Activated CD4-positive, alpha-beta T cell treated with anti-CD3 and anti-CD28 coated beads, Interleukin-2, amount 10 ng/mL, durations not matched to agents 7 days and 5 days (primary cell): ENCODE measurements at regions not wholly inside any gene's neighbourhood (a gene's known extent, or its start where the extent isn't known, plus 50 kb on each side); places are given as distances from the start of the nearest gene placed in this dataset.
"Not testable (repeated sequence)": the region's sequence is repeated elsewhere in the genome, so short reads cannot be mapped to it uniquely, and the experiment has no call there.

ENCODE experiments used
- CTCF ChIA-PET: fragments of 350-600 bp; sonication (Branson Sonifier 250); formaldehyde crosslinking; loops from one replicate; lab custom pipeline; 2021; ENCODE audit warnings: antibody characterized with exemption; lab: Charles Lee
- POLR2A ChIA-PET: fragments of 350-600 bp; sonication (Branson Sonifier 250); formaldehyde crosslinking; loops from one replicate; lab custom pipeline; 2021; ENCODE audit warnings: antibody characterized with exemption; lab: Charles Lee
- DNase-seq: peaks from one replicate; pipeline ENCODE4 v3.0.0-alpha.2; 2020
- H3K27ac Mint-ChIP-seq: one replicate; pipeline ENCODE4 v1.8.0; 2021; ENCODE audit warnings: mild to moderate bottlenecking, moderate library complexity, mixed read lengths
- H3K27me3 Mint-ChIP-seq: one replicate; pipeline ENCODE4 v1.8.0; 2021; ENCODE audit warnings: mixed read lengths
- H3K36me3 Mint-ChIP-seq: one replicate; pipeline ENCODE4 v1.8.0; 2021; ENCODE audit warnings: low read depth, mixed read lengths
- H3K4me1 Mint-ChIP-seq: one replicate; pipeline ENCODE4 v1.8.0; 2021; ENCODE audit warnings: mixed read lengths
- H3K4me3 Mint-ChIP-seq: one replicate; pipeline ENCODE4 v1.8.0; 2021; ENCODE audit warnings: mild to moderate bottlenecking, moderate library complexity, mixed read lengths
- H3K9me3 Mint-ChIP-seq: one replicate; pipeline ENCODE4 v1.8.0; 2021; ENCODE audit warnings: mixed read lengths

DNA sequence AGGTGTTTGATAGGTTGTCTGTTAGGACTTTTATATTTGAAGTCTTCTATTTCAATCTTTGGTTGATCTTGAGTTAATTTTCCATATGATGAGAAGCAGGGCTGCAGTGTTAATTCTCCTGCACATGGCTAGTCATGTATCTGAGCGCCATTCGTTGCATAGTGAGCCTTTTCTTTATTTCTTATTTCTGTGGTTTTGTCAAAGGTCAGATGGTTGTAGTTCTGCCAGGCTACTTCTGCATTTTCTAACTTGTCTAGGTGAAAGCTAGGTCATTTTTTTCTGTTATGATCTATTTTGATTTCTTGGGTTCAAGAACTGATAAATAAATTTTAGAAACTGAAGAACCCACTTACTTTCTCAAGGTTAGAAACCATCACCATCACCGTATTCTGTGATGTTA is 56.7 kb downstream of the CCDC74A start:
- H3K36me3 Mint-ChIP-seq, result no peaks in the 10 kb centered on the region
- H3K27me3 Mint-ChIP-seq, result peaks cover 22% of the 10 kb centered on the region
- no peak overlapping the region for H3K27ac Mint-ChIP-seq
- CTCF ChIA-PET, result no interaction called here
- no peaks in the 10 kb centered on the region for H3K9me3 Mint-ChIP-seq
- POLR2A ChIA-PET, result no interaction called here
- DNase-seq, result no peak
- H3K4me1 Mint-ChIP-seq, result no peaks in the 10 kb centered on the region
- no peak overlapping the region for H3K4me3 Mint-ChIP-seq

DNA sequence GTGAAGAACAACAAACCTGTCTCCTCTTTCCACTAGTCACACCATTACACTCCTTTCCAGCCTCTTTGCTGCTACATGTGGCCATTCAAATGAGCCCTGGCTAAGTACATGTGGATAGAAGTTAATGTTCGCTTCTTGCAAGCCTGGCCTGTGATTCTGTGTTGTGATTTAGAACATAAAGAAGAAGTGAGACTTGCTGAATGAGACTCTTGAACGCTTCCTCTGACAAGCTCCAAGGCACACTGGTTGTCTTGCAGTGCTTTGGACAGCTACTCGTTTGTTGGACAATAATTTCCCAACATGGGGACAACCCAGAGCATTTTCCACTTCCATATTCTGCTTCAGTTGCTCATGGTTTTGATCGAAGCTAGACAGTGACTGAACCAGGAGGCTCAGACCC is 57.3 kb downstream of the CCDC74A start:
- no peaks in the 10 kb centered on the region for H3K9me3 Mint-ChIP-seq
- peaks cover 21% of the 10 kb centered on the region for H3K27me3 Mint-ChIP-seq
- no peak overlapping the region for H3K4me3 Mint-ChIP-seq
- no peak overlapping the region for H3K27ac Mint-ChIP-seq
- no peaks in the 10 kb centered on the region for H3K36me3 Mint-ChIP-seq
- POLR2A ChIA-PET, result no interaction called here
- no peaks in the 10 kb centered on the region for H3K4me1 Mint-ChIP-seq
- no peak for DNase-seq
- CTCF ChIA-PET, result no interaction called here

DNA sequence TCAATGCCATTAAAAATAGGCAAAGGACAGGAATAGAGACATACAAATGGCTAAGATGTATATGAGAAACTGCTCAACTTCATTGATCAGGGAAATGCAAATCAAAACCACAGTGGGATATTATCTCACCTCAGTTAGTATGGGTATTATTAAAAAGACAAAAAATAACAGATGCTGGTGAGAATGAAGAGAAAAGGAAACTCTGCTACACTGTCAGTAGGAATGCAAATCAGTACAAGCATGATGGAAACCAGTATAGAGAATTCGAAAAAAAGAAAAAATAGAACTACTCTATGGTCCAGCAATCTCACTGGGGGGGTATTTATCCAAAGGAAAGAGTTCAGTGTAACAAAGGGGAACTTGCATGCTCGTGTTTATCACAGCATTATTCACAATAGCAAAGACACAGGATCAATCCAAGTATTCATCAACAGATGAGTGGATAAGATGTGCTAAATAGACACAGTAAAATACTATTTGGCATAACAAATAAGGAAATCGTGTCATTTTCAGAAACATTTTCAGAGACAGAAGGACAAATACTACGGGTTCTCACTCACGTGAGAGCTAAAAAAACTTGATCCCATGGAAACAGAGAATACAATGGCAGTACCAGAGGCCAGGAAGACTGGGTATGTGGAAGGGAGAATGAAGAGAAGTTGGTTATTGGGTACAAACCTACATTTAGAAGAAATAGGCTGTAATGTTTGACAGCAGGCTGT is 60.6 kb downstream of the CCDC74A start:
- ChIA-PET POLR2A (no interaction called here), CTCF (no interaction called here)
- no peaks in the 10 kb centered on the region for H3K4me1 Mint-ChIP-seq
- no peaks in the 10 kb centered on the region for H3K36me3 Mint-ChIP-seq
- H3K27me3 Mint-ChIP-seq, result peaks cover 10% of the 10 kb centered on the region
- H3K4me3 Mint-ChIP-seq, result no peak overlapping the region
- H3K27ac Mint-ChIP-seq, result no peak overlapping the region
- H3K9me3 Mint-ChIP-seq, result no peaks in the 10 kb centered on the region
- no peak for DNase-seq

DNA sequence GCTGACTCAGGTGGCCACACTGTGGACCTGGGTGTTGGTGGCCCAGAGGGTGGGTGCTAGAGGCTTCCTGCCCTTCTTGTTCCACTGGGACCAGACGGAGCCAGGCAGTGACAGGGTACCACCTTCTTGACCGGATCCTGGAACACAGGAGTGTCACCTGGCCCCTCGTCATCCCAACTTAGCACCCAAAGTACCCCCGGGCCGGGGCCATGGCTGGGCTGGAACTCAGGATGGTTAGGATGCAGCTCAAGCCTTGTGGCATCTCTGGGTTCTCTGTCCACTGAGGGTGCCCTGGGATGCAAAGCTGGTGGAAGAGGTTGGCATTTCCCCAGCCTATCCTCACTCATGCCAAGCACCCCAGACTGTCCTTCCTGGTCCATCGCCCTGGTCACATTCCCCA is 61.4 kb downstream of the CCDC74A start:
- H3K27me3 Mint-ChIP-seq, H3K4me1 Mint-ChIP-seq, H3K4me3 Mint-ChIP-seq, POLR2A ChIA-PET, H3K9me3 Mint-ChIP-seq, H3K27ac Mint-ChIP-seq, DNase-seq, H3K36me3 Mint-ChIP-seq, CTCF ChIA-PET: not testable (repeated sequence)

DNA sequence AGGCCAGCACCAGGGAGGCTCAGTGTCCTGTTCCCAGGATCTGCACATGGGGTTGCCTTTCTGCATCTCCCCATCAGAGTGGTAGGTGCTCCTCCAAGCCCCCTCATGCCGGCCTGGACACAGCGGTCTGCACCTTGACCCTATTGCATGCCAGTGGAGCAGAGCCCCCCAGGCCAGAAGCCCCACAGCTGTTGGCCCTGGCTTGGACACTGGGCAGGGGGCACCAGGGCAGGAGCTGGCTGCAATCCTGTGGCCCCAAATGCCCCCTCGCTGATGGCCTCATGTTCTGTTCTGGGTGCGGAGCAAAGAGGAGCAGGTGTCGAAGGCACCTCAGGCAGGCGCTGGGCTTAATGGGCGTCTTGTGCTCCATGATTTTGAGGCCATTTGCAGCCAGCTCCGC is 62.7 kb downstream of the CCDC74A start:
- Mint-ChIP-seq H3K4me3 (no peak overlapping the region), H3K36me3 (no peaks in the 10 kb centered on the region), H3K9me3 (no peaks in the 10 kb centered on the region), H3K27me3 (peaks cover 12% of the 10 kb centered on the region), H3K4me1 (no peaks in the 10 kb centered on the region), H3K27ac (no peak overlapping the region)
- ChIA-PET POLR2A (no interaction called here), CTCF (no interaction called here)
- DNase-seq, result no peak

DNA sequence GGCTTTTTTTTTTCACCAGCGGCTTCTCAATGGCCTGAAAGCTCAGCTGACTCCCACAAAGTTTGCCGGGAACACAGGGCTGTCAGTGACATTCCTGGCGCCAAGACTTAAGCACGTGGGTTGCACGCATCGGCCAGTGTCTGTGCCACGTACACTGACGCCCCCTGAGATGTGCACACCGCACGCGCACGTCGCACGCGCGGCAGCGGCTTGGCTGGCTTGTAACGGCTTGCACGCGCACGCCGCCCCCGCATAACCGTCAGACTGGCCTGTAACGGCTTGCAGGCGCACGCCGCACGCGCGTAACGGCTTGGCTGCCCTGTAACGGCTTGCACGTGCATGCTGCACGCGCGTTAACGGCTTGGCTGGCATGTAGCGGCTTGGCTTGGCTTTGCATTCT is 63.2 kb downstream of the CCDC74A start:
- Mint-ChIP-seq H3K4me1 (no peaks in the 10 kb centered on the region), H3K36me3 (no peaks in the 10 kb centered on the region), H3K27ac (no peak overlapping the region), H3K27me3 (peaks cover 12% of the 10 kb centered on the region), H3K9me3 (no peaks in the 10 kb centered on the region), H3K4me3 (no peak overlapping the region)
- CTCF ChIA-PET, result no interaction called here
- POLR2A ChIA-PET, result no interaction called here
- no peak for DNase-seq

DNA sequence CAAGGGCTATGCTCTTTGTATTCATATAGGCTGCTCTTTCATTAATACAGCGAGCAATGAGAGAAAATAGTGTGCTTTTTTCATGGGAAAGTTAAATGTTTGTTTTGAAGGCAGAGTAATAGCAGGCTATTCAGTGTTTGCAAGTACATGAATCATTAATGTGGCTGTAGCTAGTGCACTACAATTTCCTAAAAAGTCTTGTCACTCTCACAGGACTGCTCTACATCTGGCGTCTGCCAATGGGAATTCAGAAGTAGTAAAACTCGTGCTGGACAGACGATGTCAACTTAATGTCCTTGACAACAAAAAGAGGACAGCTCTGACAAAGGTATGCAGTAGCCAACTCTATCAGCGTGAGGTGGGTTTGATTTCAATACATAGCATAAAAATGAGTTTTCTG is 68.9 kb downstream of the CCDC74A start:
- H3K36me3 Mint-ChIP-seq, H3K4me1 Mint-ChIP-seq, H3K9me3 Mint-ChIP-seq, CTCF ChIA-PET, H3K4me3 Mint-ChIP-seq, DNase-seq, H3K27ac Mint-ChIP-seq, POLR2A ChIA-PET: not testable (repeated sequence)
- H3K27me3 Mint-ChIP-seq, result peaks cover 23% of the 10 kb centered on the region

DNA sequence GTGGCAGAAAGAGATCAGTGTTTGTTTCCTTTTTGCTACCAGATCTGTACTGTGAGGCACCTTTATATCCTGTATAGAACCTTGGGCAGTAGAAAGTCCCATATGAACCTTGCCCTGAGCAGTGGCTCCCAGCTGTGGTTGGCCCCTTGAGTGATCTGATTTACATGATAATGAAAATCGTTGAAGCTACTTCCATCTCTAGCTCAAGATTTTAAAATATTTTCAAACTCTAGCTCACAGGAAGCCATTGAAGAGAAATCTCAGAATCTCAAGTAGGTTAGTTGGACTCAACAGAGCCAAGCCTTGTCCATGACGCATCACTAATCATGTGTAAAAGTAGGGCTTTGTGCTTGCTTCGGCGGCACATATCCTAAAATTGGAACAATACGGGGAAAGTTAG is 74.8 kb downstream of the CCDC74A start:
- H3K36me3 Mint-ChIP-seq, H3K4me1 Mint-ChIP-seq, DNase-seq, H3K9me3 Mint-ChIP-seq, H3K27ac Mint-ChIP-seq, CTCF ChIA-PET, H3K4me3 Mint-ChIP-seq, POLR2A ChIA-PET: not testable (repeated sequence)
- peaks cover 38% of the 10 kb centered on the region for H3K27me3 Mint-ChIP-seq

DNA sequence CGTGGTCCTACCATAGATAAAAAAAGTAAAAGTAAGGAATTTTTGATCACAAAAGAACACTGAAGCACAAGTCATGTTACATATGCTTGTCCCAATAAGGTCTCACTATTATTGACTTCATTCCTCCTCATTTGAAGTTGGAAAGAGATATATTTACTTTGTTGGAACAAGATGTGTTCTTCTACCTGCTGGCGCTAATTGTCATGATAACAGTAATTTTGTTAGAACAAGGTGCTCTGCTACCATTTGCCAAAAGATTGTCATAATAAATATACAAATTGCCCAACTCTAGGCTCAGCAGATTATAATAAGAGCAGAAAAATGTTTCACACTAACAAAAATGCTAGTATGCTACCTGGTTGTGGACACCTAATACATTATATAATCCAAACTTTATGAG is 77.0 kb downstream of the CCDC74A start:
- H3K4me3 Mint-ChIP-seq, POLR2A ChIA-PET, H3K27ac Mint-ChIP-seq, H3K36me3 Mint-ChIP-seq, CTCF ChIA-PET, H3K9me3 Mint-ChIP-seq, H3K4me1 Mint-ChIP-seq, DNase-seq: not testable (repeated sequence)
- H3K27me3 Mint-ChIP-seq, result peaks cover 37% of the 10 kb centered on the region

DNA sequence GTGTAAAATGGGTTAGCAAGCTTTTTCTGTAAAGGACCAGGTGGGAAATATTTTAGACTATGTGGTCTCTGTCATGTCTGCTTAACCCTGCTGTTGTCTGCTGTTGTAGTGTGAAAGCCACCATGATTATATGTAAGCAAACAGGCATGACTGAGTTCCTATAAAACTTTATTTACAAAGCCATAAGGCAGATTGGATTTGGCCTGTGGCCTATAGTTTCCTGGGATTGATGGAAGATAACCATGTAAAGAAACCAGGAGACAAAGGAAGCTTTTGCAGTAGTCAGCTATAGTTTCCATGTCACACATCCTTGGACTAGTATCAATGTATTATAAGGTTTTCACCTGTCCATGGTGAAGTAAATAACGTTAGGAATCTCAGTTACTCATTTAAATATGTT is 78.7 kb downstream of the CCDC74A start:
- H3K4me1 Mint-ChIP-seq, DNase-seq, H3K27ac Mint-ChIP-seq, H3K36me3 Mint-ChIP-seq, CTCF ChIA-PET, H3K9me3 Mint-ChIP-seq, H3K4me3 Mint-ChIP-seq, POLR2A ChIA-PET: not testable (repeated sequence)
- peaks cover 38% of the 10 kb centered on the region for H3K27me3 Mint-ChIP-seq

DNA sequence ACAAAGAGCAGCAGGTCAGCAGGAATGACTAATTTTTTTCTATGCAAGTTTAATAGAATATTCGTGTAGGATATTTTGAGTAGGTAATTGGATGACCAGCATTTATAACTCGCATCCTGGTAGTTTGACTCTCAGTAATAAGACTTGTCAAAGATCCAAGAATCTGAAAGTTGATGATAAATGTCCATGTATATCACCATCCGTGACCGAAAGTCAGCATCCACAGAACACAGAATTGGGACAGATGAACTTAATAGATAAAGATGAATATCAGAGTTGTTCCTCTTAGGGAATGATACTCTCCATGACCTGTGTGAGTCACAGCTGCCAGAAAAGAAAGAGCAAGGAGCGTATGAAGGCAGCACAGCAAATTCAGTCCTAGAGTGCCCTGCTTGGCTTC is 79.4 kb downstream of the CCDC74A start:
- H3K9me3 Mint-ChIP-seq, POLR2A ChIA-PET, H3K4me3 Mint-ChIP-seq, CTCF ChIA-PET, H3K27ac Mint-ChIP-seq, H3K36me3 Mint-ChIP-seq, H3K4me1 Mint-ChIP-seq, DNase-seq: not testable (repeated sequence)
- peaks cover 40% of the 10 kb centered on the region for H3K27me3 Mint-ChIP-seq

DNA sequence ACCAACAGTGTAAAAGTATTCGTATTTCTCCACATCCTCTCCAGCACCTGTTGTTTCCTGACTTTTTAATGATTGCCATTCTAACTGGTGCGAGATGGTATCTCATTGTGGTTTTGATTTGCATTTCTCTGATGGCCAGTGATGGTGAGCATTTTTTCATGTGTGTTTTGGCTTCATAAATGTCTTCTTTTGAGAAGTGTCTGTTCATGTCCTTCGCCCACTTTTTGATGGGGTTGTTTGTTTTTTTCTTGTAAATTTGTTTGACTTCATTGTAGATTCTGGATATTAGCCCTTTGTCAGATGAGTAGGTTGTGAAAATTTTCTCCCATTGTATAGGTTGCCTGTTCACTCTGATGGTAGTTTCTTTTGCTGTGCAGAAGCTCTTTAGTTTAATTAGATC is 86.9 kb downstream of the CCDC74A start:
- CTCF ChIA-PET, H3K4me1 Mint-ChIP-seq, H3K9me3 Mint-ChIP-seq, DNase-seq, H3K4me3 Mint-ChIP-seq, H3K36me3 Mint-ChIP-seq, POLR2A ChIA-PET, H3K27ac Mint-ChIP-seq: not testable (repeated sequence)
- H3K27me3 Mint-ChIP-seq, result peaks cover 21% of the 10 kb centered on the region

DNA sequence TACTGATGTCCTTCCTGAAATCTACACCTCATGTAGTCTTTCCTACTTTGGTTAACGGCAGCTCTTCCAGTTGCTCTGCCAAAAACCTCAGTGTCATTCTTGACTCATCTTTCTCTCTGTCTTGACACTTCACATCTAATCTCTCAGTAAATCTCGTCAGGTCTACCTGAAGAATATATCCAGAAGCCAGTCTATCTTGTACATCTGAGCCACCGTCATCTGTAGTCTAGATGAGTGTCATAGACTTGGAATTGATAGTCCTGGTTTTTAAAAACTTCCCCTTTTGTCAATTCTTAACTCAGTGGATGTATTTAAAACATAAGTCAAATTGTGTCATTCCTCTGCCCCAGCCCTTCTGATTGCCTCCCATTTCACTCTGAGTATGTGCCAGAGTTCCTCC is 90.6 kb downstream of the CCDC74A start:
- H3K9me3 Mint-ChIP-seq, H3K27ac Mint-ChIP-seq, CTCF ChIA-PET, H3K4me3 Mint-ChIP-seq, H3K36me3 Mint-ChIP-seq, H3K4me1 Mint-ChIP-seq, DNase-seq, POLR2A ChIA-PET: not testable (repeated sequence)
- peaks cover 19% of the 10 kb centered on the region for H3K27me3 Mint-ChIP-seq

DNA sequence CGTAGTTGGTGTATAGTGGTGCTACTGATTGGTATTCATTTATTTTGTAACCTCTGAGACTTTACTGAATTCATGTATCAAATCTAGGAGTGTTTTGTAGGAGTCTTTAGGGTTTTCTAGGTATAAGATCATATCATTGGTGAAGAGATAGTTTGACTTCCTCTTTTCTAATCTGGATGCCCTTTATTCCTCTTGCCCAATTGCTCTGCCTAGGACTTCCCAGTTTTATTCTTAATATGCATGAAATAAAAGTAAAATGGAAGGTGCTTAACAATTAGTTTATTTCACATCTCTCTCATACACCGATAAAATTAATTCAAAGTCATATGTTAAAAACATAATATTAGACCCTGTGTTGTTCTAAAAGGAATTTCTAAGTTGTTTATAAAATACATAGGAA is 95.2 kb downstream of the CCDC74A start:
- H3K9me3 Mint-ChIP-seq, H3K4me1 Mint-ChIP-seq, H3K4me3 Mint-ChIP-seq, POLR2A ChIA-PET, CTCF ChIA-PET, H3K36me3 Mint-ChIP-seq, H3K27ac Mint-ChIP-seq, DNase-seq: not testable (repeated sequence)
- H3K27me3 Mint-ChIP-seq, result peaks cover 10% of the 10 kb centered on the region
